Fibroblast of peridontal ligament (primary cell): ENCODE measurements at regions not wholly inside any gene's neighbourhood (a gene's known extent, or its start where the extent isn't known, plus 50 kb on each side); places are given as distances from the start of the nearest gene placed in this dataset.
A peak's percentile ranks its signal among the peaks of the same experiment; 100 is the strongest.

Experiments
- DNase-seq: peaks from one replicate; pipeline ENCODE4 v3.0.0-alpha.2; 2010; ENCODE audit errors: extremely low read depth

DNA sequence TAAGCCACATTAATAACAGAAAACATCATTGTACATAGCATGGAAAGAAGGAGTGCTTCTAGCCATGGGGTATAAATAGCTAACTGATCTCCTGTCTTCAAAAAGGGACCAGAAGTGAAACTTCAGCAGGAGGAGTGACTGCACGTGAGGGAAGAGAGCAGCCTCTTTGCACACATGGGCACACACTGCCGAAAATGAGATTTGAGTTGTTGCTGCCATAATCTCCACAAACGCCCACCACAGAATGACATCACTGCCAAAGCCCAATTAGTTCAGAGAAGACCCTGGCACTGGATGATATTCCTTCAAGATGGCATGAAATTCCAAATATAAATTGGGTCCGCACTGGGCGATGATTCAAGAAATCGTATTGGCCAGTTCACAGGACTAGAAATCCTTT is 238.9 kb upstream of the NR4A3 start:
- DNase-seq = no peak

DNA sequence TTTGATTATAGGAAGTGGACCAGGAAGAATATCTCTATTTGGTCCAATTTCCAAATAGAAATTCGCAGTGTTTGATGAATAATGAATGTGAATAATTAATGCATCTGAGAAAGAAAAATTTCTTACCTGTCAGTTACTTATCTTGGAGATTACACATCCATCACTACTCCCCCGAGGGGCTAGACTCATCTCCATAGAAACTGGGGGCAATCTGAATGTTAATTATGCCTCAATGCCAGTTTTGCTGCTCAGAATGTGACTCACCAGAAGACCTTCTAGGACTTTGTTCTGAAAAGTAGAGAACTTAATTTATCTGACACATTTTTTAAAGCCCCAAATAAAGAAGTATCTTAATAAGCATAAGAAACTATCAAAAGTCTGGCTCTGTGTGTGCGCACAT is 233.4 kb upstream of the NR4A3 start:
- DNase-seq = no peak

DNA sequence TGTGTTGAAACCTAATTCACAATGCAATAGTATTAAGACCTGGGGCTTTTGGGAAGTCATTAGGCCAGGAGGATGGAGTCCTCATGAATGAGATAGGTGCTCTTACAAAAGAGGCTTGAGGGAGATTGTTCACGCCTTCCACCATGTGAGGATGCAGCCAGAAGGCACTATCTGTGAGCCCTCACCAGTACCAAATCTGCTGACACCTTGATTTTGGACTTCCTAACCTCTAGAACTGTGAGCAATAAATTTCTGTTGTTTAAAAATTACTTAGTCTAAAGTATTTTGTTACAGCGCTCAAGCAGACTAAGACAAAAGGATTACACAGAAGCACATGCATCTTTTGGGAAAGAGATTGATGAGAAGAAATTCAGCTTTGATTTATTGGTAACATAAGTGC is 232.9 kb upstream of the NR4A3 start:
- no peak for DNase-seq

DNA sequence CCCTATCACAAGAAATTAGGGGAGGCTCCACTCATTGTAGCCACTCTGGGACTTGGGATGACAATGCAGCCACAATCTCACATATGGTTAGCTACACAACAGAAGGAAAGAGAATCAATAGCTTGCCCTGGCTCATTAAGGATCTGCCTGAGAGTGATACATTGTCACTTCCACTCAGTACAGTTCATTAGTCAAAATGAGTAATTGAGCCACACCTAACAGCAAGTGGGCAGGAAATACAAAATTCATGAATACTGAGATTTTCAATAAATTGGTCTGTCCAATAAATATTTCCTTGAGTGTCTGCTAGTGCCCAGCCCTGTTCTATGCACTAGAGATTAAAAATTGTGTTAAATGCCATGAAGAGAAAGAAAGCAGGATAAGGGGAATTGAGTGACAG is 231.3 kb upstream of the NR4A3 start:
- no peak for DNase-seq

DNA sequence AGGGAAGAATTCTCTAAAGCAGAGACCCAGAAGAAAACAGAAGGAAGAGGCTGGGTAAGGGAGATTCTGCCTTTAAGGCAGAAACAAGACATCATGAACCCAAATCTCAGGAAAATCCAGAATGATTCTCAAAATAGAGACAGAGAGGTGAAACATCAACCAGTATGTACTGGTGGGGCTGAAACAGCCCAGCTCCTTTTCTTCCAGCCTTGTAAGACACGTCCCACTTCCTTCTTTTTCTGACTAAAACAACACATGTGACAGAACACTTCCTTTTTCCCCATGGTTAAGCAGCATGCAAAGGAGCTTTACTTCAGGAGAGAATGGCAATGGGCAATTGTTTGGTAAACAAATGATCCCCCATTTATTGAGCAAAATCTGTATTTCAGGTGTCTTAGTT is 230.8 kb upstream of the NR4A3 start:
- no peak for DNase-seq

DNA sequence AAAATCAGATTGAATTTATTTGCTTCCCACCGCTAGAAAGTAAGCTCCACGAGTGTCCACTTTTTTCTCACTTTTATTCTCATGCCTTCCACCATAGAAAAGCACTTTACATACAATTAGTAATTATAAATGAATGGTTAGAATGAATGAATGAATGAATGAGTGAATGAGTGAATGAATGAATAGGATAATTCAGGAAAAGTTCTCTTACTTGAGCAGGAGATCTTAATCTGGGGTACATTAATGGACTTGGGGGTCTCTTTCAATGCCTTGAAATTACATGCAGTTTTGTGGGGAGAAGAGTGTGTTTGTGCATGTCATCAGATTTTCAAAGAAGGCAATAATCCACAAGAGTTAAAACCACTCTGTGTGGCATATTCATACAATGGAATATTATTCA is 229.9 kb upstream of the NR4A3 start:
- DNase-seq = no peak

DNA sequence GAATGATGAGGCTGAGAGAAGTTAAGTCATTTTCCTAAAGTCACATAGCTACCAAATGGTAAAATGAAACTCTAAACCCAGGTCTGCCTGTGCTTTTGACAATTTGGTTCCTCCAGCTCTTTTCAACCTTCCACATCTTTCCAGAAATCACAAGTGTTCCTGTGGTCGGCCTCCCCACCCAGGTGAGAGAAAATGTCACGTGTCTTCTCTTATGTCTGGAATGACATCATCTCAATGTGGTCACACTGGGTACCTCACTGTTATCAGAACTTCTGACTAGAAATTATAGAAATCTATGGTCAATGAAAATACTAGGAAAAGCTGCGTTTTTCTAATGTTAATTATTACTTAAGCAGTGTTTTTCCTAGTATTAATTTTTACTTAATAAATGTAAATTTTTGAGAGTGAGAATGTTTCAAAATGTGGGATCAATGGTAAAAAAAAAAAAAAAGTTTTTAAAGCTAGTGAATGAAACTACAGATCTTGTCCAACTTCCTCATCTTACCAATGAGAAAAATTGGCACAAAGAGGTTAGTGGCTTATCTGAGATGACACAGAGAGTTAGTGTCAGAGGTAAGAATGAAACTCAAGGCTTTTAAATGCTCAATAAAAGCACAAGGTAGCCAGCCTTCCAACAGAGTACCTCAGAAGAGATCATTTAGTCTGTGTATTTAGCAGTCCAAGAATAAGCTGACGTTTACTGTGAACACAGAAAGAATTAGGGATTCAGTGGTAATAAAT is 228.7 kb upstream of the NR4A3 start:
- DNase-seq = no peak

DNA sequence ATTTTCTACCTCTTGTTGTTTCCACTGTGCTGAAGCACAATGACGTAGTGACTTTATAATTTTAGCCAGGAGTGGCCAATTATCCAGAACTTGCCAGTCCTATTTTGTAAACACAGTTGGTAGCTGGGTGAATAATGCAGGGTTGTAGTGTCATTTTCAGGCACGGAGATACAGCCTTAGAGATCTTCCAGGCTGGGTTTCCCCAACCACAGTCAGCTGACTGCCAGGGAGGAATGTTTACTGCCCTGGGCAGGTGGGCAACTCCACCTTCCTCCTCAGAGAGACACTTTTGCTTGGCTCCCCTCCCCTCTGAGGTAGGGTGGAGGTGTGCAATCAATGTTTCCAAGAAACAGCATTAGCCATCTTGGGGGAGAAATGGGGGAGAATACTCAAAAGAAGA is 228.1 kb upstream of the NR4A3 start:
- peak; percentile 28 for DNase-seq

DNA sequence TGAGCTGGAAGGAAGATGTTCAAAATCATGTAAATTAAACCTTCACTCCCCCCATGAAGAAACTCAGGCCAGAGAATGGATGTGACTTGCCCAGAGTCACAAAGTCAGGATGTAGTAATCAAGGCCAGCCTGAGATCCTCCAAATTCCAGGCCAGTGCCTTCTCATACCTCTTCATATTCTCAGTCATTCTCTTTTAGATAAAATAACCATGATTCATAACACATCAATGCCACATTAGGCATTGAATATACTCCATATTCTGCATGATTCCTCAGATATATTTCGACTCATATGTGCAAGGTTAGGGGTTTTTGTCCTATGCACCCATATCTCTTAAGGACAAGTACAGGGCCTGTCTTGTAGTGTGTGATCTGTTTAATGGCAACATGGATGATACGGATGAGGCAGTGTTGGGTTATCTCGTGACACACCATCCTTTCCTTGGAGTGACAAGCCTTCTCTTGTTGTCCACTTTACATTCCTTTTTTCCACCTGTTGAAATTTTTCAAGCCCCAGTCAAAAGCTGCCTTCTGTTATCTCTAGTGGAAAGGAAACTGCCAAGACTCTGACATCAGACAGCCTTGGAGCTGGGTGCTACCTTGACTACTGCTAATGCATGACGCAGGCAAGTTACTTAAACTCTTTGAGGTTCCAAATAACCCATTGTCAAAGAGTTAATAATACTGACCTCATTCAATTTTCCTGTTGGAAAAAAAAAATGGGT is 227.5 kb upstream of the NR4A3 start:
- no peak for DNase-seq

DNA sequence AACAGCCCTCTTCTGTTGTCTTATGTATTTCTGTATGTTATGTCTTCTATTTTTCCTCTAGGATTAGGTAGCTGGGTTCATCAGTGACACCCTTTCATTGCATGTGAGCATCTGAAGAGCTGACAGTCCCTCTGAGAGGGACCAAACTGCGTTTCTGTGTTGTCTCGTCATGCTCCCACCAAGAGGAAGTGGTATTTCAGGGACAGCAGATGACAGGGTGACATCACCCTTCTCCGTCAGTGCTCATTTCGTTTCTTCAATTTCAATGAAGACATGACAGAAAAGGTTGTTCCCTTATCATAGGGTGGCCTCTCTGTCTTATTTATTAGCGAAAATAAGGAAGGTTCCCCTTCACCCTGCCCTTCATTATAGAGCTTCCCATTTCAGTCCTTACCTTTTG is 225.9 kb upstream of the NR4A3 start:
- no peak for DNase-seq

DNA sequence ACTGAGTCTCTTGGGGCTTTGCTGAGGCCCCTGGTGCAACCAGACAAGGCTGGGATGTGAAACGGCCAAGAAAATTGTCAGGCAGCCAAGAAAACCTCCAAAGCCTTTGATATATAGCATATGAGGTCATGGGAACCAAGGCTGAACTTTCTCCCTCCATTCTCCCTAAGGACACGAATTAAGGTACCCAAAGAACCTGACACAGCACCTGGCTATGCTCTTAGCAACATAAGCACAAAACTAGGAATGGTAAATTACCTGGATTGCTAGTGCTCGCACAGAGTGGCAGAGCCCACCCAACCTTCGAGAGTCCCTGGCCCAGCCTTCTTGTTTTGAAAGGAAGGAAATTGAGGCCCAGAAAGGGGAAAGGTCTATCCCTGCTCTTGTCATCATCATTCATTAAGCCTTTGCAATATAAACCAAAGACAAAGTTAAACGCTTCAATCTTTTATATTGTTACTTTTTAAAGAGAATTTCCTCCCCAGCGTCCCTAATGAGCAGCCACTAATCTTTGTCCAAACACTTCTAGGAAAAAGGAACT is 220.0 kb upstream of the NR4A3 start:
- peak; percentile 61 for DNase-seq

DNA sequence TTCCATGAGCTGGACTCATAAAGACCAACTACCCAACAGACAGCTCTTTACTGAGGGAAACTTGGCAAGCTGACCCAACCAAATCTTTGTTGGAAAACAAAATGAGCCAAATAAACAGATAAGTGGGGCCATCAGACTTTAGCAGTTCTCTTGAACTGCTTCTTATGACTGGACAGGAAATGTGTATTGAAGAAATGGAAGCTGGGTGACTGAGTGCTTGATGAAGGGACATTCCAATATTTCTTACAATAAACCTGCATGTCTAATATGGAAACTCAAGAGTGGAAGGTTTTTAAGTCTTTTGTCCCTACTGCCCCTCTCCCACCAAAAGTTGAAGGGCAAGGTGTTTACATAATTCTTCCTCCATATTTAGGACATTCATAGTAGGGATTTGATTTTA is 218.8 kb upstream of the NR4A3 start:
- no peak for DNase-seq

DNA sequence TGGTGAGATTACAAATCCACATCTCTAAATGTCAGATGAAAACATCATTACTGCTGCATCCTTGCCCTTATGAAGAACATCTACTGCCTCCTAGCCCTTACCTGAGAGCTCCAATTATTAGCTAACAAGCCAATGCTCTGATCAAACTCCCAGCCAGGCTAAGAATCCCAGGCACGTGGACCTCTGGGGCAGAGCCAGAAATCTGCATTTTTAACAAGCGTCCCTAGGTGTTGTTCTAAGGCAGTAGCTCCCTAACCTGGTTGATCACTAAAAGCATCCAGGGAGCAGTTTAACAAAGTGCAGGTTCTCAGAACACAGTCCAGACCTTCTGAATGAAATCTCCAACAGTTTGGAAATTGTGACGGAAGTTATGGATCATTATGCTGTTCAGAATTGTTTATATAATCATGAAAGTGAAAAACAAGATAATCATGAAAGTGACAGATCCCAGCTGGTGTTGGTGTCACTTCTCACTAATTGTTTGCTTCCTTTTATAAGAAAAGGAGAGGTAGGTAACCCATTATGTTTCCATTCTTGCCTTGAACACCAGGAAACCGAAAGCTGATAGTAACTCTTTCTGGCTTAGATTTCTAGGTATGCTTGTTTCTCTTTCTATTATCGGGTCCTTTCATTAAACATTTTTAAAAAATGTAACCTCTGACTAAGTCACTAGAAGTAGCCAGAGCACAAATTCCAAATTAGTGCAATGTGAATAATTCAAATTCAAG is 216.5 kb upstream of the NR4A3 start:
- no peak for DNase-seq

DNA sequence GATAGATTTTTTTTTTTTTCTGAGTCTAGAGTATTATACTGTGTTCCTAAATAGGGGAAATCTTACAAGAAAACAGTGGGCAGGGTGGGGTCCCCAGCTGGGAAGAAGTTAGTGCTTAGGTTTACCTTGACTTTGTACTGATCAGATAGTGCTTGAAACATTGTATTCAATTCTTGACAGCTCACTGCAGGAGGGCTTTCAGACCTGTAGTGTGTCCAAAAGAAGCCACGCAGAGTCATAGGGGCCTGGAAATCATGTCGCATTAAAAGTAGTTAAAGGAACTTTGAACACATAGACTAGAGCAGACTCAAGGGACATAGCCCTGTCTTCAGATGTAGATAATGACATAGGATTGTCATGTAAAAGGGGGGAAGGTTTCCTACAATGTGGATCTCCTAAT is 215.4 kb upstream of the NR4A3 start:
- no peak for DNase-seq

DNA sequence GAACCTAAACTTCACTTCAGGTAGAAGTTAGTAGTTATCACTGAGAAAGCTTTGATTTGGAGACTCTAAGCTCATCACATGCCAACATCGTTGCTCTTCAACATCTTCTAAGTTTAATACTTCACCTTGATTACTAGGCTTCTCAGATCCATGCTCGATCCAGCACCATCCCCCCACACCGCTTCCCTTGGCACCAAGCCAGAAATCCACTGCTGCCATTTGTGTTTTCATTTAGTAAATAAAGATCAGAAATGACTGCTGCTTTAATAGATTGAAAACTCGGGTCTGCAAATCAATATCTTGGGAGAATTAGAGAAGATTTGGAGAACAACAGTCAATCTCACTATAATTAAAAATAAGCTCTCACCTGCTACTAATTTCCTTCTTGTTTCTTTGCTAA is 214.7 kb upstream of the NR4A3 start:
- no peak for DNase-seq

DNA sequence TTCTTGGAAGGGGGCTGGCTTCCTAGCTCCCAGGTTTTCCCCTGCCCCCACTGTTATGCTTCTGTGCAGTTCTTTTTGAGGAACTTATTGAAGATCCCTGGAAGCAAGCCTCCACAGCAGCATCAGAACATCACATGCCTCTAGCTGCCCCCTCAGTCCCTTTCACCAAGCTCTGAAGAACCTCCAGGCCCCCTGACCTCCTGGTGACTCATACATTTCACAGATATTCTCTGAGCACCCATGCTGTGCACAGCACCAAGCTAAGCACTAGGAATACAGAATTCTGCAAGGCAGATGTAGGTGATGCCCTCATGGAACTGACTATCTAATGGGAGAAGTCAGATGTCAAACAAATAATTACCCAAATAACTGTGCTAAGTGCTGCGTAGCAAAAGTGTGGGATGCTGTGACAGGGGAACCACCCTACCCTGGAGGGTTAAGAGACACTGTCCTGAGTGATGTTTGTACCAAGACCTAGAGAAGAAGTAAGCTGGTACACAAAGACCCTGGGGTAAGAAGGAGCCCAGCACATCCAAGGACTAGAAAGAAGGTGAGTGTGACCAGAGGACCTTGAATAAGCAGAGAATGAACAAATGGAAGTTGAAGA is 213.7 kb upstream of the NR4A3 start:
- peak; percentile 6 for DNase-seq

DNA sequence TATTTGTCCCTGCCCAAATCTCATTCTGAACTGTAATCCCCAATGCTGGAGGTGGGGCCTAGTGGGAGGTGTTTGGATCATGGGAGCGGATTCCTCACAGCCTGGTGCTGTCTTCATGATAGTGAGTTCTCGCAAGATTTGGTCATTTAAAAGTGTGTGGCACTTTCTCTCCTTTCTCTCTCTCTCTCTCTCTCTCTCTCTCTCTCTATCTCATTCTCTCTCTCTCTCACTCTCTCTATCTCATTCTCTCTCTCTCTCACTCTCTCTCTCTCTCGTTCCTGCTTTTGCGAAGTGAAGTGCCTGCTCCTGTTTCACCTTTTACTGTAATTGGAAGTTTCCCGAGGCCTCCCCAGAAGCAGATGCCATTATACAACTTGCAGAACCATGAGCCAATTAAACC is 207.3 kb upstream of the NR4A3 start:
- DNase-seq = no peak

DNA sequence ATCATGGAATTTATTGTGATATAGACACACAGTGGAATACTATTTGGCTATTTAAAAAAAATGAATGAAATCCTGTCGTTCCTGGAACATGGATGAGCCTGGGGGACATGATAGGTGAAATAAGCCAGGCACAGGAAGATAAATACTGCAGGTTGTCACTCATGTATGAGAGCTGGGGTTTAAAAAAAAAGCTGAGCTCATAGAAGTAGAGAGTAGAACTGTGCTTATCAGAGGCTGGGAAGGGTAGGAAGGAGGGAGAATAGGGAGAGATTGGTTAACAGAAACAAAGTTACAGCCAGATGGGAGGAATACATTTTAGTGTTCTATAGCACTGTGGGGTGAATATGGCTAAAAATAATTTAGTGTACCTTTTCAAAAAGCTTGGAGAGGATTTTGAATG is 200.6 kb upstream of the NR4A3 start:
- no peak for DNase-seq

DNA sequence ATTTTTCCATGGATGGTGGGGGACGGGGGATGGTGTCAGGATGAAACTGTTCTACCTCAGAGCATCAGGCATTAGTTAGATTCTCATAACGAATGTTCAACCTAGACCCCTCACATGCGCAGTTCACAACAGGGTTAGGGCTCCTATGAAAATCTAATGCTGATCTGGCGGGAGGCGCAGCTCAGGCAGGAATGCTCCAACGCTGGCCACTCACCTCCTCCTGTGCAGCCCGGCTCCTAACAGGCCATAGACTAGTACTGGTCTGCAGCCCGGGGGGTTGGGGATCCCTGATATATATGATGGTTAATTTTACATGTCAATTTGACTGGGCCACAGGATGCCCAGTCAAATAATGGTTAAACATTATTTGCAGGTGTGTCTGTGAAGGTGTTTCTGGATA is 199.0 kb upstream of the NR4A3 start:
- no peak for DNase-seq

DNA sequence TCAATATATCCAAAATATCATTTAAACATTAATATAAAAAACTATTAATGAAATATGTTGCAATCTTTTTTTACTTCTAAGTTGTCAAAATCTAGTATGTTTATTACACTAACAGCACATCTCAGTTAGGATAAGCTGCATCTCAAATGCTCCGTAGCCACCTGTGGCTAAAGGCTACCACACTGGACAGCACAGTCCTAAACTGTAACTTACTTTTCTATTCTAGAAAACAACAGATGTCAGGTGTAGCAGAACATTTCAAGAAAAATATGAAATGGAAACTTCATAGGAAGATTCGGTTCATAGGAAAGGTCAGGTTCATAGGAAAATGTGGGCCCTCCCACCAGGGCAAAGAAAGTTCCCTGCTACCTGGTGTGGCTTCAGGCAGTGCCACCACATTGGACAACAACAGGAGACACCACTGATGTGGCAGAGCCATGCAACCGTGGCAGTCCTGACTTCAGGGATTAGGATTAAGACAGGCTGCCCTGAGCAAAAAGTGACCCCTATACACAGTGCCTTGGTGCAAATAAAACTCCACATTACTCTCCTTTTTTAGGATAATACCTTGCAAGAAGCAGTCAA is 197.8 kb upstream of the NR4A3 start:
- no peak for DNase-seq

DNA sequence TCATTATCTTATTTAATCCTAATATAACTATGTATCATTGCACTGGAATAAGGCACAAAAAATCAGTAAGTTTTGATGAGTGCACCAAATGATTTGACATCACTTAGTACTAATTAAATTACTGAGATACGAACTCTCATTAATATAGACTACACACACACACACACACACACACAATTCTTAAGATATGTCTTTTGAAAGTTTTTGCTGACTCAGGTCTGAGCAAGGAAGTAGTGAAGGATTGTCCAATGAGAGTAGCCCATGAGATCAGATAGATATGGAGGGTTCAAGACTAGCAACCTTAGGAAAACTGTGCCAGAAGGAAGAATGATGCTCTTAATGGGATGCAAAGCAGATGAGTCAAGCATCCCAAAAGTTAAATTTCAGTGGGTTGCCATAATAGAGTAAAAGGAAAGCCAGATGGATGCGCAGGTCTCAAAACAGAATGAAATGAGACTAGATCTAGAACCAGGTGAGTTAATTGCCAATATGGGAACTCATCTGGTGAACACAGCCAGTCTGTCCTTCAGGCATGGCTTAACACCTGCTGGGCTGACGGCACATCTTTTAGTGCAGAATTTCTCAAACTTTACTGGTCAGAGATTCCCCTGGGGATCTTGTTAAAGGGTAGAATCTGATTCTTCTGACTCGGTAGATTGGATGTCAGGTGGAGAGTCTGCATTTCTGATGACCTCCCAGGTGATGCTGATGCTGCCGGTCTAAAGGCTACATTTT is 197.0 kb upstream of the NR4A3 start:
- DNase-seq = no peak
